Thyroid gland (tissue), 4 donors: ENCODE measurements at regions not wholly inside any gene's neighbourhood (a gene's known extent, or its start where the extent isn't known, plus 50 kb on each side); places are given as distances from the start of the nearest gene placed in this dataset.

ENCODE experiments used
- CTCF ChIP-seq, 6 experiments: fragments of 200-600 bp in 3 of 6; fragments of 450-650 bp in 3 of 6; sonication (generic) in 3 of 6; IDR thresholded peaks; one replicate each; pipeline ENCODE4 v1.5.1; 2016 to 2019; ENCODE audit warnings: antibody characterized with exemption in 6 of 6, mild to moderate bottlenecking in 2 of 6, inconsistent platforms in 1 of 6, moderate library complexity in 1 of 6
- POLR2A ChIP-seq, 2 donors: fragments of 450-650 bp; IDR thresholded peaks; one replicate each; pipeline ENCODE4 v1.6.1; 2017; ENCODE audit warnings: antibody characterized with exemption in 2 of 2, mild to moderate bottlenecking in 2 of 2, moderate library complexity in 1 of 2

GRCh38 chr2:217469203-217469810, 533.5 kb downstream of the TNS1 start:
- TF ChIP-seq CTCF (IDR thresholded peaks at IDR 0.05) (no peak), POLR2A (IDR thresholded peaks at IDR 0.05) (no peak)
